ENCODE measurements at regions not wholly inside any gene's neighbourhood (a gene's known extent, or its start where the extent isn't known, plus 50 kb on each side); places are given as distances from the start of the nearest gene placed in this dataset.

DNA sequence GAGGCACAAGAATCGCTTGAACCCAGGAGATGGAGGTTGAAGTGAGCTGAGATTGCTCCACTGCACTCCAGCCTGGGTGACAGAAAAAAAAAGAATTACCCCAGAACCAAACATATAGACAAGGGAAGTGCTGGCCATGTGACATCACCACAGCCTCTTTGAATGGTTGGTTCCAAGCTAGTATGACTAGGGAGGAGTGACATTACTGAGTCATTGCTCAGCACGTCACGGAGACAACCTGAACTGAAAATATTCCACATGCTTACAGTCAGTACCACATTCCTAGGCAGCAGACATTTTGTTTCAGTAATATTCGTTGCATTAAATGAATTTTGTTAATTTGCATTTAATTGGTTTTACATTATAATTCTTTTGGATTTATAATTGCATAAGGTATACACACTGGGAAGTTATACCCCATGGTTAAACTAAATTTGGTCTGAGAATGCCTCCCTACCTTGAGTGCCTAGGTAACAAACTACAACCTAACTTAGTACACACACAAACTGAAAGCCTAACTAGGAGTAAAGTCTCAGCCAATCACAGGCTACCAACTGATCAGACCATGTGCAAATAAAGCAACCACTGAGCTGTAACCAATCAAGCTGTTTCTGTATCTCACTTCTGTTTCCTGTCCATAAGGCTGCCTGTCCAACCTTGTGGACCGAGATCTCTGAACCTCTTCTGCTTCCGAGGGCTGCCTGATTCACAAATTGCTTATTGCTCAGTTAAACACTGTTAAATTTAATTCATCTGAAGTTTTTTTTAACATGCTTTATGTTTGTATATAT, 164.4 kb downstream of the CAND1 start:
- TF ChIP-seq, protein P1, sequence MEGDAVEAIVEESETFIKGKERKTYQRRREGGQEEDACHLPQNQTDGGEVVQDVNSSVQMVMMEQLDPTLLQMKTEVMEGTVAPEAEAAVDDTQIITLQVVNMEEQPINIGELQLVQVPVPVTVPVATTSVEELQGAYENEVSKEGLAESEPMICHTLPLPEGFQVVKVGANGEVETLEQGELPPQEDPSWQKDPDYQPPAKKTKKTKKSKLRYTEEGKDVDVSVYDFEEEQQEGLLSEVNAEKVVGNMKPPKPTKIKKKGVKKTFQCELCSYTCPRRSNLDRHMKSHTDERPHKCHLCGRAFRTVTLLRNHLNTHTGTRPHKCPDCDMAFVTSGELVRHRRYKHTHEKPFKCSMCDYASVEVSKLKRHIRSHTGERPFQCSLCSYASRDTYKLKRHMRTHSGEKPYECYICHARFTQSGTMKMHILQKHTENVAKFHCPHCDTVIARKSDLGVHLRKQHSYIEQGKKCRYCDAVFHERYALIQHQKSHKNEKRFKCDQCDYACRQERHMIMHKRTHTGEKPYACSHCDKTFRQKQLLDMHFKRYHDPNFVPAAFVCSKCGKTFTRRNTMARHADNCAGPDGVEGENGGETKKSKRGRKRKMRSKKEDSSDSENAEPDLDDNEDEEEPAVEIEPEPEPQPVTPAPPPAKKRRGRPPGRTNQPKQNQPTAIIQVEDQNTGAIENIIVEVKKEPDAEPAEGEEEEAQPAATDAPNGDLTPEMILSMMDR (conservative IDR thresholded peaks at IDR 0.05; ENCODE audit: low read depth, low read length): no peak
- peak; percentile 51 for DNase-seq (ENCODE audit: low read depth)
- H3K4me3 ChIP-seq (ENCODE audit: low read depth, low read length): no peak overlapping the region

DNA sequence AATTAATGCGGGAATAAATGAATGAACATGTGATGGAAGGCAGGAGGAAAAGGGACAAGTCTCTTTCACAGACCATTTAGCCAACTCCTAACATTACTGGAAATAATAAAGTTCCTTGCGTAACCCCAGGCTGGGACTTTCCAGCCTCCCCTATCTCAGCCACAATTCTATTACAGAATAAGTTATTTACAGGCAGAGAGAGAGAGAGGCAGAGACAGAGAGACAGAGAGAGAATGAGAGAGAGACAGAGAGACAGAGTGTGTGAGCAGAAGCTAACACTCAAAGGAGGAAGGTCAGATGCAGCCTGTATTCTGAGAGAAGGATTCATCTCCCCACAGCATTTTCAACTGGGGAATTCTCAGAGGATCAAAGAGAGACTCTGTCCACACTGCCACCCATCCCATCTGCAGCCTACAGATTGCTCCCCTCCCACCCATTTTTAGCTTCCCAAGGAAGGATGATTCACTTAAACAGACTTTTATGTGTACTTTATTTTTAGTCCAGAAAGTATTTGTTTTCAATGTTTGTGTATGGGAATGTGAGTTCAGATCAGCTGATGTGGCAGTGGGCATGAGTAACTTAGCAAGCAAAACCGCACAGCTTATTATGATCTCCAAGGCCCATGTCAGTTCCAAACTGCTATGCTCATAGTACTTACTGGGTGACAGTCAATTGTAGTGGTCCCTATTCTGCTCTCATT, 165.7 kb downstream of the CAND1 start:
- DNase-seq (ENCODE audit: low read depth): peak; percentile 97
- TF ChIP-seq, protein P1 (conservative IDR thresholded peaks at IDR 0.05; ENCODE audit: low read depth, low read length): no peak
- H3K4me3 ChIP-seq (ENCODE audit: low read depth, low read length): no peak overlapping the region

DNA sequence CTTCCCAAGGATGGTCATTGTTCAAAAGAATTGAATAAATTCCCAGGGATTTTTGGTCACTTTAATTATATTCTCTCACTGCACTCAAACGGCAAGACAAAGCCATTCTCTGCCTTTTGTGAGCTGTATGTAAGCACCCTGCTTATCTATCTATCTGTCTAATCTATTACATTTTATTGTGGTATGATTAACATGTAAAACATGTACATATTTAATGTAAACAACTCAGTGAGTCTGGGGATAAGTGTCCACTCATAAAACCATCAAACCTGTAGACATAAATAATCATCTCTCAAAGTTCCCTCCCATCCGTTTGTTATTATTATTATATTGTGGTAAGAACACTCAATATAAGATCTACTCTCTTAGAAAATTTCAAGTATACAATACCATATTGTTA, 167.1 kb downstream of the CAND1 start:
- no peak for DNase-seq (ENCODE audit: low read depth)
- TF ChIP-seq, protein P1 (conservative IDR thresholded peaks at IDR 0.05; ENCODE audit: low read depth, low read length): no peak
- no peak overlapping the region for H3K4me3 ChIP-seq (ENCODE audit: low read depth, low read length)

DNA sequence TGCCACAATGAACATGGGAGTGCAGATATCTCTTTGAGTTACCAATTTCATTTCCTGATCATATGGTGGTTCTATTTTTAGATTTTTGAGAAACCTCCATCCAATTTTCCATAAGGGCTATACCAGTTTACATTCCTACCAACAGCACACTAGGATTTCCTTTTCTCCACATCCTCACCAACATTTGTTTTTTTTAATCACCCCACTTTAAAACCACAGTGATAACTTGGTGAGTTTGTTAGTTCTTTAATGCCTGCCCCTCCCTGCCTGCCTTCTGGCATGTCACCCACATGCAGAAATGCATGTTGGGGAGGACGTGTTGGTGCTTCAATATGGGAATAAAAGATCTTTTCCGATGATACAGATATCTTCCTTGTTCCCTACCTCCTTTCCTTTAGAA, 167.9 kb downstream of the CAND1 start:
- TF ChIP-seq, protein P1 (conservative IDR thresholded peaks at IDR 0.05; ENCODE audit: low read depth, low read length): no peak
- no peak for DNase-seq (ENCODE audit: low read depth)
- H3K4me3 ChIP-seq (ENCODE audit: low read depth, low read length): no peak overlapping the region

DNA sequence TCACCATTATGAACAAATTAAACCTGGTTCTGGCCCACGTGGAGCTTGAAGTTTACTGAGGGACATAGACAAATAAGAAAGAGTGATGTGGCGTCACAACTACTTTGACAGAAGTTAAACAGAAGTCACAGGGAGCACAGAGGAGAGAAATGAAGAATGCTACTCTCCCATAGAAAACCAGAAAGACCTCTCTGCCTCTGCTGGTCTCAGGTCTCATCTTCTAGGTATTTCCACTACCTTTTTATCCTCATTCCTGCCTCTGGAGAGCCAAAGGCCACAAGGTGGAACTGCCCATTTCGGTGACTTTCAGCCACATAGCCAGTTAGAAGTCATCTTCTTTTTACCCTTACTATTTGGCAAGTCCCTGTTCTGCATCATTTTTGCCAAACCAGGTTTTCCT, 170.5 kb downstream of the CAND1 start:
- TF ChIP-seq, protein P1 (conservative IDR thresholded peaks at IDR 0.05; ENCODE audit: low read depth, low read length): no peak
- H3K4me3 ChIP-seq (ENCODE audit: low read depth, low read length): no peak overlapping the region
- DNase-seq (ENCODE audit: low read depth): no peak

DNA sequence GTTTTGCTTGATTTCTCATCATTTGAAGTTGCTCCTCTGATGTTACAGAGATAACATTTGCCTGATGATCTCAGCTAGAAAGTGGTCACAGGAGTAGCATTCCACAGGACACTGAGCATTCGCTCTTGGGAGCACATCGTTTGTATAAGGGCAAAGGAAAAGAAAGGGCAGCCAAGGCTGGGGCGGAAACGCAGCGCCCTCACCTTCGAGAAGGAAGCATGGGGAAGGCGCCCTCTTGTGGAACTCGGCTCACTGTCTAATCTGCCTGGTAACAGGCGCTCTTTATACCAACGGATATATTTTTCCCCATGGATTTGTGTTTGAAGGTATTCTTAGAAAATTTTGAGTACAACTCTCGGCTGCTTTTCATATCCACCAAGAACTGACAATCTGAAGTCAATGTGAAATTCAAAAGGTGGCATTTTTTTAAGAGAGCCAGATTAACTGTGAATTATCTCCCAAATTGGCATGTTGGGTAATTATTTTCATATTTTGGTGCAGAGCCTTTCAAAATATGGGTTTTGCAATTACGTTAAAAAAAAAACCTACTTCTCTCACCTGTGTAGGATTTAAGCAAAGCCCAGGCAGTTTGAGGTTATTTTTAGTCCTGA, 172.7 kb downstream of the CAND1 start:
- peak; percentile 90 for DNase-seq (ENCODE audit: low read depth)

More for the DNA sequence above, 172.7 kb downstream of the CAND1 start:
- no peak overlapping the region for H3K4me3 ChIP-seq (ENCODE audit: low read depth, low read length)
- TF ChIP-seq, protein P1 (conservative IDR thresholded peaks at IDR 0.05; ENCODE audit: low read depth, low read length): peak; percentile 97

All from choroid plexus epithelial cell (primary cell).